Bronchial epithelial cell (primary cell): ENCODE measurements at regions not wholly inside any gene's neighbourhood (a gene's known extent, or its start where the extent isn't known, plus 50 kb on each side); places are given as distances from the start of the nearest gene placed in this dataset.
A peak's percentile ranks its signal among the peaks of the same experiment; 100 is the strongest.

ENCODE experiments used
- DNase-seq: peaks from one replicate; pipeline ENCODE4 v3.0.0-alpha.2; 2010; ENCODE audit warnings: low read depth
- FAIRE-seq: peaks from 2 replicates; lab custom pipeline; 2011; peaks lifted over from hg19 to GRCh38; lab: Jason Lieb, UNC
- H3K27me3 ChIP-seq: 2 replicates; pipeline ENCODE4 v1.5.1; 2011; ENCODE audit warnings: low read length; ENCODE audit not compliant: control insufficient read depth, insufficient read depth
- H3K36me3 ChIP-seq: 2 replicates; pipeline ENCODE4 v1.5.1; 2011; ENCODE audit warnings: low read length; ENCODE audit not compliant: control insufficient read depth, insufficient read depth
- H3K4me3 ChIP-seq: 2 replicates; pipeline ENCODE4 v1.5.1; 2011; ENCODE audit warnings: mild to moderate bottlenecking, low read depth, low read length, control low read depth
- TF ChIP-seq, protein P1 (sequence below): IDR thresholded peaks from 2 replicates; pipeline ENCODE4 v1.5.1; 2011; ENCODE audit warnings: mild to moderate bottlenecking, moderate library complexity, low read length, control low read depth, inconsistent platforms; ENCODE audit not compliant: insufficient read depth, severe bottlenecking

- DNase-seq (peak; percentile 40), FAIRE-seq (no peak)
- TF ChIP-seq, protein P1, sequence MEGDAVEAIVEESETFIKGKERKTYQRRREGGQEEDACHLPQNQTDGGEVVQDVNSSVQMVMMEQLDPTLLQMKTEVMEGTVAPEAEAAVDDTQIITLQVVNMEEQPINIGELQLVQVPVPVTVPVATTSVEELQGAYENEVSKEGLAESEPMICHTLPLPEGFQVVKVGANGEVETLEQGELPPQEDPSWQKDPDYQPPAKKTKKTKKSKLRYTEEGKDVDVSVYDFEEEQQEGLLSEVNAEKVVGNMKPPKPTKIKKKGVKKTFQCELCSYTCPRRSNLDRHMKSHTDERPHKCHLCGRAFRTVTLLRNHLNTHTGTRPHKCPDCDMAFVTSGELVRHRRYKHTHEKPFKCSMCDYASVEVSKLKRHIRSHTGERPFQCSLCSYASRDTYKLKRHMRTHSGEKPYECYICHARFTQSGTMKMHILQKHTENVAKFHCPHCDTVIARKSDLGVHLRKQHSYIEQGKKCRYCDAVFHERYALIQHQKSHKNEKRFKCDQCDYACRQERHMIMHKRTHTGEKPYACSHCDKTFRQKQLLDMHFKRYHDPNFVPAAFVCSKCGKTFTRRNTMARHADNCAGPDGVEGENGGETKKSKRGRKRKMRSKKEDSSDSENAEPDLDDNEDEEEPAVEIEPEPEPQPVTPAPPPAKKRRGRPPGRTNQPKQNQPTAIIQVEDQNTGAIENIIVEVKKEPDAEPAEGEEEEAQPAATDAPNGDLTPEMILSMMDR = peak; percentile 66
- Histone ChIP-seq H3K27me3 (no peaks in the 10 kb centered on the region), H3K36me3 (no peaks in the 10 kb centered on the region), H3K4me3 (no peak overlapping the region)
These were observed 407.2 kb upstream of the TGFBR2 start for GRCh38 chr3:30199096-30199759.

DNA sequence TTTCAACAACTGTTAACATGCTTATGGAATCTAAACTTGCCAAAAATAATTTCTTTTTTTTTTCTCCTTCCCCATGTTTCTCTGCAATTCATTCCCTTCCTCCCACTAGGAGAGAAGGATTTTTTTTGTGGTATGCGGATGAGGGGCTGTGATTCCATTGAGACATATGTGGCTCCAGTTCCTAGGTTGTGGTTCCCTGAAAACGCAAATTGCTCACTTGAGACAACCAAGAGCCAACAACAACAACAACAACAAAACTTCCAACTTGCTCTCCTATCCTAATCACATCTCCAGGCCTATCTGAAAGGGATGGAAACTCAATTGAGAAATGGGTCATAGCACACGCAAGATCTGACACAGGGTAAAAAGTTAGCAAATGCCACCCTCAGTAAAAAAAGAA lies 406.5 kb upstream of the TGFBR2 start:
- FAIRE-seq = no peak
- TF ChIP-seq, protein P1 = no peak

GRCh38 chr3:30201715-30202114 lies 404.7 kb upstream of the TGFBR2 start:
- DNase-seq (no peak), FAIRE-seq (no peak)
- no peak overlapping the region for H3K4me3 ChIP-seq
- H3K27me3 ChIP-seq = no peaks in the 10 kb centered on the region
- no peaks in the 10 kb centered on the region for H3K36me3 ChIP-seq
- TF ChIP-seq, protein P1 = no peak

More for the DNA sequence above, 406.5 kb upstream of the TGFBR2 start:
- H3K36me3 ChIP-seq = no peaks in the 10 kb centered on the region
- no peak for DNase-seq
- H3K4me3 ChIP-seq = no peak overlapping the region
- H3K27me3 ChIP-seq = no peaks in the 10 kb centered on the region

DNA sequence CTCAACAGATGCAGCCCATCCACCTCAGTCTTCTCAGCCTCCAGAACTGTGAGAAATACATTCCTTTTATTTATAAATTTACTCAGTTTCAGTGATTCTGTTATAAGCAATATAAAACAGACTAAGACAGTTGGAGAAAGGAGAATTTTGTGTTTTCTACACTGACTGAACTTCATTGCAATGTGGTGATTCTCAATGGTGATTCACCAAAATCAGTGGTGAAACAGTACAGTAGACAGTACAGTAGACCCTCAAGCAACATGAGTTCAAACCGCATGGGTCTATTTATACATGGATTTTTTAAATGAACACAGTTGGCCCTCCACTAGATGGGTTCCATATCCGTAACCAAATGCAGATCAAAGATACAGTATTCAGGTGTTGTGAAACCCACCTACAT lies 403.1 kb upstream of the TGFBR2 start:
- Histone ChIP-seq H3K4me3 (no peak overlapping the region), H3K27me3 (no peaks in the 10 kb centered on the region), H3K36me3 (no peaks in the 10 kb centered on the region)
- TF ChIP-seq, protein P1 = no peak
- DNase-seq = peak; percentile 31
- no peak for FAIRE-seq

DNA sequence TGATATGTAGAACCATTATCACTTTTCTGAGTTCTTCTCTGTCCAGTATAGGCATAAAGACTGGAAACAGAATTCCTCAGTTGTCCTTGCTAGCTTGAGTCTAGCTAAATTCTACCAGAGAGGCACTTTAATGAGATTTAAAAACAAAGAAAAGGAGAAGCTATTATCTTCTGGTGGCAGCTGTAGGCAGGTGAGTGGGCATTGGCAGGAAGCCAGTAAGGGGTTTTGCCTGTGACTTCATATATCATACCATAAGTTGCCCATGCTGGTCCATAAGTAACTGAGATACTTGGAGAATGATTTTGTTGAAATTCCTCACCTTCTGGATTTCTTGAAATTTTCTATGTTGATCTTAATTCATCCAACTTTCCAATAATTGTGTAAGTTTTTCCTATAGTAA lies 402.3 kb upstream of the TGFBR2 start:
- no peak overlapping the region for H3K4me3 ChIP-seq
- DNase-seq (no peak), FAIRE-seq (no peak)
- no peaks in the 10 kb centered on the region for H3K27me3 ChIP-seq
- H3K36me3 ChIP-seq = no peaks in the 10 kb centered on the region
- TF ChIP-seq, protein P1 = no peak

DNA sequence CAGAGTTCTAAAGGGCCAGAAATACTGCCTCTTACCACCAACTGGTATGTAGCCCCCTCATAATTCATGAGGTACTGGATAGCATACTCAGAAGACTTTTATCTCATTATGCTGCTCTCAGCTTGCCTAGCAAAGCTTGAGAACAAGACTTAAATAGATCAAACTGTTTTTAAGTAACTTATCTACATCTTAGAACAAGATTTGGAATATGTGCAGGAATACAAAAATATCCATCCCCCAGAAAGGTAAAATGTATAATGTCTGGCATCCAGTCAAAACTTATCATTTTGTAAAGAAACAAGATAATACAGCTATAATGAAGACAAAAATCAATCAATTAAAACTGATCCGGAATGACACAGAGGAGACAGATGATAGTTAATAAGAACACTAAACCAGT lies 400.4 kb upstream of the TGFBR2 start:
- FAIRE-seq (no peak), DNase-seq (no peak)
- TF ChIP-seq, protein P1 = no peak
- Histone ChIP-seq H3K4me3 (no peak overlapping the region), H3K27me3 (no peaks in the 10 kb centered on the region), H3K36me3 (no peaks in the 10 kb centered on the region)
